AG08396 (cell line): ENCODE measurements at regions not wholly inside any gene's neighbourhood (a gene's known extent, or its start where the extent isn't known, plus 50 kb on each side); places are given as distances from the start of the nearest gene placed in this dataset.

Source experiments
- DNase-seq: peaks from one replicate; pipeline ENCODE4 v3.0.0; 2012; ENCODE audit warnings: low spot score, mixed read lengths

- no peak for DNase-seq
Measured at GRCh38 chr11:111444040-111444439, 65.0 kb upstream of the POU2AF1 start.

GRCh38 chr11:111443640-111444039, 64.6 kb upstream of the POU2AF1 start:
- DNase-seq, result no peak

DNA sequence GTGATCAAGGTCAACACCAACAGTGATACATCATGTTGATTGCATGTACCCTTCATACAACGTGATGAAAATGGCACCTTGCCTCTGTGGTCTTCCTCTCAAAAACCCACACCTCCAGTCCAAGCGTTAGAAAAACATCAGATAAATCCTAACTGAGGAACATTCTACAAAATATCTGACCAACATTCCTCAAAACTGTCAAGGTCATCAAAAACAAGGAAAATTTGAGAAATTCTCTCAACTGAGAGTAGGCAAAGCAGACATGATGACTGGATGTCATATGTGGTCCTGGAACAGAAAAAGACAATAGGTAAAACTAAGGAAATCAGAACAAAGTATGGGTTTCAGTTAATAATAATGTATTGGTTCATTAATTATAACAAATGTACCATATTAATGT, 64.0 kb upstream of the POU2AF1 start:
- DNase-seq, result no peak

- peak; percentile 48 for DNase-seq
Measured at GRCh38 chr11:111441443-111441842, 62.4 kb upstream of the POU2AF1 start.

DNA sequence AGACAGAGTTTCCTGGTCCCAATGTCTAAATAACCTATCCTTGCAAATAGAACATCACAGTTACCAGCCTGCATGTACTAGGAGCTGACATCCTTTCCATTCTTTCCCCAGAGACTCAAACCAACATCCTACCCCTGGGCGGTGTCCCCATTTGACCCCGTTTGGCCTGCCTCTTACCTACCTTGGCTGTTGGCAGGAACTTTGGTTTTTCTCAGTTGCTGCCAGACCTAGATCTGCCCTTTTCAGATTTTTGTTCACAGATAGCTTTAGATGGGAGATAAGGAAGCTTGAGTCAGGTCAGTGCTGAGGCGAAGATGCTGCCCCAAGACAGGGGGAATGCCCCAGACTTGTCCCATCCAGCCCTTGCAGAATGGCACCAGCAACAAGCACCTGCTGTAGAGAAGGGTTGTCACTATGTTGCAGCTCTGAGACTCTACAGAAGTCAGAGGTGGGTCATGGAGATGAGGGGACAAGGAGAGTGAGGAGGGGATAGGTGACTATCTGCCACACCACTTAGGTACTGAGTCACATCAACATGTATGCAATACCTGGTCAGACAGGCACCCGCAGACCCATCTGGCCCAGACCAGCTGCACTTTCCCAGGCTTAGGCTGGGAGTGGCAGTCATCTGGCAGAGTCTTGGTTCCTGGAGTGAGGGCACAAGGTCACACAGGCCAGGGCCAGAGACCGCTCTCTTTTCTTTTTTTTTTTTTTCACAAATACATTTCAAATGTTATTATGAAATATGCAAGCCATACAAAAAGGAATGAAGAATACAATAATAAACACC, 61.5 kb upstream of the POU2AF1 start:
- DNase-seq, result no peak

DNA sequence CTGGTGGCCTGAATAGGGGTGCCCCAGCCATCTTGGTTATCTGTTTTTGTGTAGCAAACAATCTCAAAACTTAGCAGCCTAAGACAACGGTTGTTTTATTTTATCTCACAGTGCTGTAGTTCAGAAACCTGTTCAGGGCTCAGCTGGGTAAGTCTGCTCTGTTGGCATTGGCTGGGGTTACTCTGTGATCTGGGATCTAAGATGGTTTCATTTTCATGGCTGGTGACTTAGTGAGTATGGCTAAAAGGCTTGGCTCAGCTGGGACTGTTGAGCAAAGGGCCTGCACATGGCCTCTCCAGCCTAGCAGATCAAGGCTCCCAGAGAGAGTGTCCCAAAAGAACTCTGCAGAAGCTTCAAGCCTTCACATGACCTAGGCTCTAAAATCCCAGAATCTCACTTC, 60.8 kb upstream of the POU2AF1 start:
- no peak for DNase-seq

DNA sequence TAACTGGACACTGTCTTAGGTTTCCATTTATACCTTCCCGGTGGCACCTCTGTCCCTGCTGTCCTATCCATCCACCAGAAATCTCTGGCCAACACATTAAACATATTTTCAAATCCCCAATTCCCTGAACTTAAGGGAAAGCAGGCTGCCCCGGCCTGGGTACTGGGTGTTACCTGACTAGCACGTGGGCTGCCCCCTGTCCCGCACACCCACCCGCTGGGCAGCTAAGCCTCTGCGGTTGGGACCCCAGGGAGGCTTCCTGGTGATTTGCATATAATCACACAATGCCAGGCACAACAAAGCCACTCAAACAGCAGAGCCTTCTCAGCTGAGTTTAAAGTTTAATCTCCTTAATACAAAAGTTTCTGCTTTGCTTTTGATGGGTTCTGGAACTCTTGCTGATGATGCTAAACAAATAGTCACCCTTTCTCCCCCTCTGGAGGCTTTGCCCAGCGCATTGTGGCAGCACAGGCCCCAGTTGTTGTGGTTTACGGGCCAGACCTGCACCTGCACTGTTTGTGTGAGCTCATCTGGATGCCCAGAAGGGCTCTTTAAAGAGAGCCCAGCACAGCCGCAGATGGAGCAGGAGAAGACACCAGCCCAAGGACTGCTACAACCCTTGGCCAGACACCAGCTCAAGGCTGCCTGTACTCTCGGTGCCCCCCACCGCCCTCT, 59.9 kb upstream of the POU2AF1 start:
- no peak for DNase-seq

DNA sequence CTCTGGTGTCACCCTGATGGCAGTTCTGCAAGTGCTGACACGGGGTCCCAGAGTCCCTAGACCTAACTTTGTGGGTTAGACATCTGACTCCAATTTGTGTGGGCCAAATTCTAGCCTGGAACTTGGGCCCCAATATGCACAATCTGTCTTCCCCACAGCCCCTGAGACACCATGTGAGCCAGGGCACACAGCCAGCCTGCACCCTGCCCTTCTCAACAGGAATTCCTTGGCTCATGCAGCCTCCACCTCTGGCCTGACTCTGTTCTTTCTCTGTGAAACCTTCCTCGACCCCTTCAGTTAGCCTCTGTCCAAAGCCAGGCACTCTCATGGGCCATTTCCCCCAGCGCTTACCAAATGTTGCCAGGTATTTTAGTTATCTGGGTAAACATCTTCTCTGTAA, 59.1 kb upstream of the POU2AF1 start:
- no peak for DNase-seq

DNA sequence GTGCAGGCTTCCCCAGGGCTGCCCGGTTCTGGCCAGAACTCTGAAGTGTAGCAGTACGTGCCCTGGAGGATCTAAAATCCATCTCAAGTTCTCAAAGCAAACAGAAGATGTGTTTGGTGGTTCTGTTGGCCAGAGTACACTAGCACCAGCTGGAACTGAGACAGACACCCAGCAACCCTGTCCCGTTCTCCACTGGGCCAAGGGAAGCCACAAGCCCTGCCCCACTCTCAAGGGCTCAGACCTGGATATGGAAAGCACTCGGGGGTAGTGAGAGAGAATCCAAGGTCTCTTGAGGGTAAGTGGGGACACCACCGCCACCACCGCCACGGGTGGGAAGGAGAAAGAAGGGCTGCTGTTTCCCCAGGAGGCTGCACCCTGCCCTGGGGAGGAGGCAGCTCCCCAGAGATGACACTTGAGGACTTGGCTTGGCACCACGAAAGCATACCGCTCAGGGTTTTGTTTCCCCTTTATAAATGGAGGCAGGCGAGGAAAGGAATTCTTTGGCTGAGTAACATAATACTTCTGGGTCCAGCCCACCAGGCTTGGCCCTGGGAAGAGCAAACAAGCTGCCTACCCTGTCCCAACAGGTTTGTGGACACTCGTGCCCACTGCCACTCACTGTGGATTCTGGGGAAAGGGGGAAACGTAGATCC, 56.1 kb upstream of the POU2AF1 start:
- no peak for DNase-seq

DNA sequence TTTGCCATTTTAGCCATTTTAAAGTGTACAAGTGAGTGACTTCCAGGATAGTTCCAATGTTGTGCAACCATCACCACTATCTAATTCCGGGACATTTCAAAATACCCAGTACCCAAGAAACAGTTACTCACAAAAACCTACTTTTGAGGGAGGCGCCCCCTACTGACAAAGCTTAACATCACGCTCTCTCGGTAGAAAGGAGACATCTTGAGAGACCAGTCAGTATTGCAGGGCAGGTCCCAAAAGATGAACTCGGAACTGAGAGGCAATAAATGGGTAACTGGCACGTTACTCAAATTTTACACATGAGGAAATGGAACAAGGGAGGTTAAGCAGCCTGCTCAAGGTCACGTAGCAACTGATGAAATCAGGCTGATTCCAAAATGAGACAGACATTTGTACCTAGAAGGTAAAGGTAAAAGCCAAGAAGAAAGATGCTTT, 50.0 kb upstream of the POU2AF1 start:
- peak; percentile 30 for DNase-seq
